ENCODE measurements at regions not wholly inside any gene's neighbourhood (a gene's known extent, or its start where the extent isn't known, plus 50 kb on each side); places are given as distances from the start of the nearest gene placed in this dataset.

GRCh38 chr2:220281771-220282170 is 654.3 kb downstream of the SLC4A3 start:
- TF ChIP-seq CTCF (IDR thresholded peaks at IDR 0.05) = no peak
- no peak for TF ChIP-seq POLR2A (IDR thresholded peaks at IDR 0.05)

All from body of pancreas (tissue), 4 donors.